H1 (cell line): ENCODE measurements at regions not wholly inside any gene's neighbourhood (a gene's known extent, or its start where the extent isn't known, plus 50 kb on each side); places are given as distances from the start of the nearest gene placed in this dataset.

Source experiments
- CTCF ChIA-PET: fragments of 300-600 bp; sonication (Branson Sonifier 250); formaldehyde crosslinking; loops from one replicate; lab custom pipeline; 2021; ENCODE audit not compliant: partially characterized antibody; lab: Charles Lee
- POLR2A ChIA-PET: fragments of 300-600 bp; sonication (Branson Sonifier 250); formaldehyde crosslinking; loops from one replicate; lab custom pipeline; 2021; ENCODE audit warnings: inconsistent platforms; ENCODE audit not compliant: partially characterized antibody; lab: Charles Lee
- DNase-seq, 2 experiments: peaks; one replicate each; pipeline versions ENCODE4 v3.0.0 to v3.0.0-alpha.2; 2010 to 2022; ENCODE audit warnings: low spot score in 2 of 2, low read depth in 1 of 2, mixed read lengths in 1 of 2
- FAIRE-seq: peaks from 2 replicates; lab custom pipeline; 2011; peaks lifted over from hg19 to GRCh38; lab: Jason Lieb, UNC
- H2AFZ ChIP-seq: 2 replicates; pipeline ENCODE4 v1.8.1; 2012; ENCODE audit warnings: low read length, inconsistent platforms
- H2AK5ac ChIP-seq: 2 replicates; pipeline ENCODE4 v1.6.1; 2013; ENCODE audit warnings: low read depth, low read length
- H2BK120ac ChIP-seq: replicated peaks from 2 replicates; pipeline ENCODE3; 2013; ENCODE audit warnings: low read depth, low read length, inconsistent platforms
- H2BK12ac ChIP-seq: 2 replicates; pipeline ENCODE4 v1.6.1; 2013; ENCODE audit warnings: low read depth, low read length
- H2BK15ac ChIP-seq: 2 replicates; pipeline ENCODE4 v1.6.1; 2013; ENCODE audit warnings: low read length
- H2BK20ac ChIP-seq: 2 replicates; pipeline ENCODE4 v1.6.1; 2013; ENCODE audit warnings: low read length
- H2BK5ac ChIP-seq: 2 replicates; pipeline ENCODE4 v1.6.1; 2013; ENCODE audit warnings: low read depth, low read length
- H3K14ac ChIP-seq: 2 replicates; pipeline ENCODE4 v1.6.1; 2013; ENCODE audit warnings: inconsistent platforms; ENCODE audit not compliant: insufficient read length
- H3K18ac ChIP-seq: 2 replicates; pipeline ENCODE4 v1.6.1; 2013; ENCODE audit warnings: low read length; ENCODE audit errors: extremely low read depth
- H3K23ac ChIP-seq: 2 replicates; pipeline ENCODE4 v1.6.1; 2013; ENCODE audit warnings: inconsistent platforms; ENCODE audit not compliant: insufficient read length
- H3K23me2 ChIP-seq: 2 replicates; pipeline ENCODE4 v1.6.1; 2013; ENCODE audit warnings: low read depth, low read length
- H3K27ac ChIP-seq: 2 replicates; pipeline ENCODE4 v1.6.1; 2011; ENCODE audit warnings: low read depth, low read length, inconsistent platforms
- H3K27me3 ChIP-seq, 4 experiments: replicated peaks in 1 of 4; 1 replicate in 1 of 4; 2 replicates in 3 of 4; pipeline versions ENCODE4 v1.6.1 to v1.8.1; 2011 to 2013; ENCODE audit warnings: low read length in 3 of 4, mild to moderate bottlenecking in 3 of 4, inconsistent platforms in 2 of 4, mixed read lengths in 2 of 4, moderate library complexity in 1 of 4; ENCODE audit not compliant: control insufficient read depth in 3 of 4, insufficient read depth in 3 of 4; ENCODE audit errors: extremely low read depth in 1 of 4
- H3K36me3 ChIP-seq, 4 experiments: 2 replicates each; pipeline versions ENCODE4 v1.6.1 to v1.8.1; 2011 to 2013; ENCODE audit warnings: mild to moderate bottlenecking in 4 of 4, low read length in 3 of 4, moderate library complexity in 2 of 4, control low read depth in 1 of 4, inconsistent platforms in 1 of 4; ENCODE audit not compliant: insufficient read depth in 4 of 4, control insufficient read depth in 2 of 4
- H3K4ac ChIP-seq: replicated peaks from 2 replicates; pipeline ENCODE3; 2013; ENCODE audit warnings: low read length, low read depth, mixed read lengths, inconsistent platforms; ENCODE audit not compliant: insufficient read length
- H3K4me1 ChIP-seq, 4 experiments: replicated peaks in 1 of 4; 1 replicate in 1 of 4; 2 replicates in 3 of 4; pipeline versions ENCODE4 v1.6.1 to v1.8.1; 2011 to 2013; ENCODE audit warnings: low read length in 3 of 4, inconsistent platforms in 2 of 4, mixed read lengths in 1 of 4; ENCODE audit not compliant: insufficient read depth in 4 of 4, control insufficient read depth in 3 of 4
- H3K4me2 ChIP-seq, 2 experiments: 2 replicates each; pipeline versions ENCODE4 v1.6.1 to v1.8.1; 2011 to 2013; ENCODE audit warnings: low read depth in 2 of 2, low read length in 2 of 2, control low read depth in 1 of 2, inconsistent platforms in 1 of 2, mild to moderate bottlenecking in 1 of 2; ENCODE audit not compliant: insufficient read depth in 1 of 2
- H3K4me3 ChIP-seq, 4 experiments: fragments of 200-600, 300-600 bp in 1 of 4; sonication (generic), shearing (Covaris generic), sonication (Bioruptor Twin) in 1 of 4; 2 replicates each; pipeline versions ENCODE4 v1.5.1 to v1.8.1; 2011 to 2016; ENCODE audit warnings: low read length in 4 of 4, low read depth in 3 of 4, control low read depth in 2 of 4, inconsistent platforms in 2 of 4, mild to moderate bottlenecking in 2 of 4, mixed read lengths in 1 of 4, moderate library complexity in 1 of 4; ENCODE audit not compliant: insufficient read depth in 2 of 4; ENCODE audit errors: extremely low read depth in 1 of 4
- H3K56ac ChIP-seq: replicated peaks from 2 replicates; pipeline ENCODE3; 2013; ENCODE audit warnings: low read depth, mild to moderate bottlenecking, mixed read lengths, low read length, inconsistent platforms; ENCODE audit not compliant: insufficient read length
- H3K79me1 ChIP-seq: 2 replicates; pipeline ENCODE4 v1.6.1; 2013; ENCODE audit warnings: low read depth, low read length, control low read depth
- H3K79me2 ChIP-seq, 2 experiments: 2 replicates each; pipeline versions ENCODE4 v1.6.1 to v1.8.1; 2012 to 2013; ENCODE audit warnings: low read length in 2 of 2, mild to moderate bottlenecking in 2 of 2, inconsistent platforms in 1 of 2; ENCODE audit not compliant: insufficient read depth in 2 of 2, control insufficient read depth in 1 of 2
- H3K9ac ChIP-seq, 4 experiments: replicated peaks in 1 of 4; 1 replicate in 1 of 4; 2 replicates in 3 of 4; pipeline versions ENCODE4 v1.6.1 to v1.8.1; 2011 to 2013; ENCODE audit warnings: low read depth in 3 of 4, low read length in 3 of 4, control low read depth in 2 of 4, mild to moderate bottlenecking in 2 of 4, moderate library complexity in 2 of 4, inconsistent platforms in 1 of 4; ENCODE audit errors: extremely low read depth in 1 of 4
- H3K9me3 ChIP-seq, 2 experiments: 2 replicates each; pipeline versions ENCODE4 v1.6.1 to v1.8.1; 2012 to 2013; ENCODE audit warnings: mild to moderate bottlenecking in 2 of 2, moderate library complexity in 2 of 2, control low read depth in 1 of 2, inconsistent platforms in 1 of 2, low read depth in 1 of 2, low read length in 1 of 2, mixed read lengths in 1 of 2; ENCODE audit not compliant: insufficient read depth in 2 of 2
- H4K20me1 ChIP-seq, 2 experiments: replicated peaks in 1 of 2; 2 replicates each; pipeline versions ENCODE3 to v1.8.1; 2011 to 2013; ENCODE audit warnings: inconsistent platforms in 2 of 2, low read length in 2 of 2, mild to moderate bottlenecking in 1 of 2; ENCODE audit not compliant: insufficient read depth in 2 of 2, control insufficient read depth in 1 of 2
- H4K5ac ChIP-seq: 2 replicates; pipeline ENCODE4 v1.6.1; 2013; ENCODE audit warnings: low read length, low read depth, mixed read lengths, inconsistent platforms; ENCODE audit not compliant: insufficient read length
- H4K8ac ChIP-seq: 2 replicates; pipeline ENCODE4 v1.8.0; 2013; ENCODE audit warnings: mild to moderate bottlenecking, moderate library complexity, low read length, inconsistent platforms; ENCODE audit not compliant: insufficient read depth; ENCODE audit errors: extremely low read depth
- H4K91ac ChIP-seq: replicated peaks from 2 replicates; pipeline ENCODE3; 2013; ENCODE audit warnings: low read length, mixed read lengths, inconsistent platforms; ENCODE audit not compliant: insufficient read length
- HDAC6 ChIP-seq: IDR thresholded peaks from one replicate; pipeline ENCODE4 v1.7.1; 2012; ENCODE audit warnings: low read depth, mild to moderate bottlenecking, inconsistent platforms, low read length, moderate library complexity
- KDM1A ChIP-seq: fragments of 200-600, 300-600 bp; sonication (generic); IDR thresholded peaks from 2 replicates; pipeline ENCODE4 v1.7.1; 2016; ENCODE audit warnings: mild to moderate bottlenecking, low read length, borderline replicate concordance
- WGBS, 2 experiments: shearing (Covaris generic) in 1 of 2; methylation state at CpG; one replicate each; pipeline versions ENCODE4 v1.1.6 to v1.1.7; 2013 to 2015; ENCODE audit warnings: low lambda C conversion rate in 2 of 2, mixed read lengths in 2 of 2, inconsistent platforms in 1 of 2, low coverage in 1 of 2, missing lambda C conversion rate in 1 of 2; ENCODE audit not compliant: insufficient replicate concordance in 2 of 2, insufficient coverage in 1 of 2, insufficient read length in 1 of 2; ENCODE audit errors: extremely low coverage in 1 of 2, missing lambda C conversion rate in 1 of 2; 5-methylcytosine and 5-hydroxymethylcytosine counted together

DNA sequence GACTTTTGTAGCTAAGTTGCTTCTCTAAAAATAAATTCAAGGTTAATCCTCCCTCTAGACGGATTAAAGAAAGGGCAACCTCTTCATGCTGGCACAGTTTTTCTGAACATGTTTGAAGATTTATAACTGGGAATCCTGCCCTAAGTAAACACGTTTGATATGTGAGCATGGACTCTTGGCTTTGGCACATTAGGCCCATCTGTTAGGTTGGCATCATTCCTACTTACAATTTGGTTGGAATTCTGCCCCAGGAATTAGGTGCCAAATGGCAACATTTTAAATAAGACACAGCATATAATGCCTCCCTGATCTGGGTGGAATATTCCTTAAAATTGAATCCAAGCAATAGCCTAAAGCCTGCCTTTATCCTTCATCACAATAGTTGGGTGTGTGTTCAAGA, 372.3 kb upstream of the CDH18 start:
- H3K4me2 ChIP-seq = no peak overlapping the region
- 77% methylated on average over 2 of the region's 2 CpGs; no CpG with 5 or more reads in 1 of the 2 experiments for WGBS, 2 experiments
- no peak overlapping the region for H2AK5ac ChIP-seq
- H3K4ac ChIP-seq = no peak overlapping the region
- POLR2A ChIA-PET = no interaction called here
- H2BK20ac ChIP-seq = no peak overlapping the region
- no peaks in the 10 kb centered on the region for H3K27me3 ChIP-seq
- H4K91ac ChIP-seq = no peak overlapping the region
- no peak overlapping the region for H2BK120ac ChIP-seq
- H3K36me3 ChIP-seq = no peaks in the 10 kb centered on the region
- no peaks in the 10 kb centered on the region for H3K9me3 ChIP-seq
- FAIRE-seq = no peak
- no peaks in the 10 kb centered on the region for H3K4me1 ChIP-seq
- no peaks in the 10 kb centered on the region for H3K79me2 ChIP-seq
- no peak overlapping the region for H3K14ac ChIP-seq
- no peak overlapping the region for H3K9ac ChIP-seq
- H3K56ac ChIP-seq = no peak overlapping the region
- no peak overlapping the region for H2AFZ ChIP-seq
- no peak overlapping the region for H2BK15ac ChIP-seq
- no peak overlapping the region for H3K27ac ChIP-seq
- H4K5ac ChIP-seq = no peak overlapping the region
- no peak overlapping the region for H2BK5ac ChIP-seq
- no peaks in the 10 kb centered on the region for H3K23me2 ChIP-seq
- no peaks in the 10 kb centered on the region for H3K79me1 ChIP-seq
- H3K4me3 ChIP-seq = no peak overlapping the region
- CTCF ChIA-PET = no interaction called here
- no peak overlapping the region for H4K8ac ChIP-seq
- no peaks in the 10 kb centered on the region for H4K20me1 ChIP-seq
- no peak overlapping the region for H2BK12ac ChIP-seq
- TF ChIP-seq HDAC6 (no peak), KDM1A (no peak)
- H3K18ac ChIP-seq = no peak overlapping the region
- no peak for DNase-seq
- H3K23ac ChIP-seq = no peak overlapping the region
